PC-3 (cell line): ENCODE measurements at regions not wholly inside any gene's neighbourhood (a gene's known extent, or its start where the extent isn't known, plus 50 kb on each side); places are given as distances from the start of the nearest gene placed in this dataset.

Experiments used
- ATAC-seq: fragments of 200-7000 bp; cut with Tn5 transposase; 2 replicates; pipeline ENCODE4 v1.9.1; 2020; ENCODE audit warnings: mild to moderate bottlenecking, moderate library complexity
- BruUV-seq: library from RNA; stranded (reverse); fragments of 400-500 nt; replicated peaks from 2 replicates; lab custom pipeline; 2021; lab: Mats Ljungman, UMichigan
- CTCF ChIA-PET: fragments of 300-600 bp; sonication (Branson Sonifier 250); formaldehyde crosslinking; loops from one replicate; lab custom pipeline; 2022; ENCODE audit warnings: antibody characterized with exemption; lab: Charles Lee
- POLR2A ChIA-PET: fragments of 300-600 bp; sonication (Branson Sonifier 250); formaldehyde crosslinking; loops from one replicate; lab custom pipeline; 2022; ENCODE audit warnings: antibody characterized with exemption; ENCODE audit not compliant: unreplicated experiment; lab: Charles Lee
- DNase-seq: peaks from one replicate; pipeline ENCODE4 v3.0.0-alpha.2; 2015
- H2AFZ ChIP-seq: fragments of 300-600 bp; sonication (generic); 2 replicates; pipeline ENCODE4 v1.6.0; 2016; ENCODE audit warnings: antibody characterized with exemption, low read length
- H3F3A ChIP-seq: fragments of 300-600 bp; sonication (generic); one replicate; pipeline ENCODE4 v1.6.0; 2017; ENCODE audit warnings: antibody characterized with exemption, low read length, control low read depth, mild to moderate bottlenecking; ENCODE audit not compliant: unreplicated experiment
- H3K27ac ChIP-seq: fragments of 300-600 bp; sonication (generic); 2 replicates; pipeline ENCODE4 v1.5.1; 2016; ENCODE audit warnings: mild to moderate bottlenecking, low read length
- H3K27me3 ChIP-seq: fragments of 300-600 bp; sonication (generic); 2 replicates; pipeline ENCODE4 v1.6.1; 2016; ENCODE audit warnings: low read length, mixed read lengths
- H3K36me3 ChIP-seq: fragments of 300-600 bp; sonication (generic); 2 replicates; pipeline ENCODE4 v1.6.1; 2016; ENCODE audit warnings: low read depth, mixed run types, low read length, mixed read lengths
- H3K4me1 ChIP-seq: fragments of 300-600 bp; sonication (generic); 2 replicates; pipeline ENCODE4 v1.5.1; 2016; ENCODE audit warnings: low read length; ENCODE audit not compliant: insufficient read depth
- H3K4me2 ChIP-seq: fragments of 300-600 bp; sonication (generic); 2 replicates; pipeline ENCODE4 v1.6.0; 2016; ENCODE audit warnings: low read length
- H3K4me3 ChIP-seq: fragments of 300-600 bp; sonication (generic); 2 replicates; pipeline ENCODE4 v1.5.1; 2016; ENCODE audit warnings: mild to moderate bottlenecking, low read length, mixed read lengths
- H3K79me2 ChIP-seq: fragments of 300-600 bp; sonication (generic); 2 replicates; pipeline ENCODE4 v1.6.1; 2017; ENCODE audit warnings: low read length, mixed read lengths
- H3K9ac ChIP-seq: fragments of 300-600 bp; sonication (generic); 2 replicates; pipeline ENCODE4 v1.6.0; 2016; ENCODE audit warnings: mild to moderate bottlenecking, low read length
- H3K9me2 ChIP-seq: fragments of 300-600 bp; sonication (generic); replicated peaks from 2 replicates; pipeline ENCODE4 v1.6.1; 2016; ENCODE audit warnings: mixed run types, low read length, mixed read lengths
- H3K9me3 ChIP-seq: fragments of 300-600 bp; sonication (generic); 2 replicates; pipeline ENCODE4 v1.6.1; 2016; ENCODE audit warnings: low read length, mixed read lengths
- H4K20me1 ChIP-seq: fragments of 300-600 bp; sonication (generic); 2 replicates; pipeline ENCODE4 v1.6.1; 2016; ENCODE audit warnings: low read length, mixed read lengths
- EZH2 ChIP-seq: fragments of 300-600 bp; sonication (generic); IDR thresholded peaks from one replicate; pipeline ENCODE4 v1.6.1; 2017; ENCODE audit warnings: antibody characterized with exemption, mild to moderate bottlenecking, low read length; ENCODE audit not compliant: unreplicated experiment
- EZH2phosphoT487 ChIP-seq: fragments of 300-600 bp; sonication (generic); IDR thresholded peaks from 2 replicates; pipeline ENCODE4 v1.6.1; 2018; ENCODE audit warnings: mild to moderate bottlenecking, antibody characterized with exemption, low read length, borderline replicate concordance
- intact Hi-C: fragments of 100-400 bp; cut with micrococcal nuclease; formaldehyde crosslinking; loops from 2 replicates; pipeline ENCODE4 v1.9.0; 2023
- TF ChIP-seq, protein P1 (sequence below): fragments of 300-600 bp; sonication (generic); conservative IDR thresholded peaks from 2 replicates; pipeline ENCODE4 v1.5.1; 2017; ENCODE audit warnings: antibody characterized with exemption, low read depth, mild to moderate bottlenecking, low read length

DNA sequence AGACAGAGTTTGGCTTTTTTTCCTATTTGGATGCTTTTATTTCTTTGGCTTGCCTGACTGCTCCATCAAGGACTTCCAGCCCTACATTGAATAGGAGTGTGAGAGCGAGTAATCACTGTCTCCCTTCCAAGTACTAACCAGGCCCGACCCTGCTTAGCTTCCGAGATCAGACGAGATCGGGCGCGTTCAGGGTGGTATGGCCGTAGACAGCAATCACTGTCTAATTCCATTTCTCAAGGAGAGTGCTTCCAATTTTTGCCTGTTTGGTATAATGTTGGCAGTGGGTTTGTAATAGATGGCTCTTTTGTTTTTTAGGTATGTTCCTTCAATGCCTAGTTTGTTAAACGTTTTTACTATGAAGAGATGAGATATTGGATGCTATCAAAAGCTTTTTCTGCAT is 125.0 kb upstream of the PEX5L start:
- Histone ChIP-seq H3K9me2 (no peaks in the 10 kb centered on the region), H3K4me2 (no peak overlapping the region), H3K9ac (no peak overlapping the region), H4K20me1 (no peaks in the 10 kb centered on the region), H3K27ac (no peak overlapping the region), H3F3A (no peaks in the 10 kb centered on the region), H3K27me3 (no peaks in the 10 kb centered on the region), H3K4me1 (no peaks in the 10 kb centered on the region), H3K36me3 (no peaks in the 10 kb centered on the region), H3K4me3 (no peak overlapping the region), H3K9me3 (no peaks in the 10 kb centered on the region), H3K79me2 (no peaks in the 10 kb centered on the region), H2AFZ (no peak overlapping the region)
- ATAC-seq (no peak), DNase-seq (no peak)
- POLR2A ChIA-PET = no interaction called here
- no peak for TF ChIP-seq EZH2
- TF ChIP-seq, protein P1, sequence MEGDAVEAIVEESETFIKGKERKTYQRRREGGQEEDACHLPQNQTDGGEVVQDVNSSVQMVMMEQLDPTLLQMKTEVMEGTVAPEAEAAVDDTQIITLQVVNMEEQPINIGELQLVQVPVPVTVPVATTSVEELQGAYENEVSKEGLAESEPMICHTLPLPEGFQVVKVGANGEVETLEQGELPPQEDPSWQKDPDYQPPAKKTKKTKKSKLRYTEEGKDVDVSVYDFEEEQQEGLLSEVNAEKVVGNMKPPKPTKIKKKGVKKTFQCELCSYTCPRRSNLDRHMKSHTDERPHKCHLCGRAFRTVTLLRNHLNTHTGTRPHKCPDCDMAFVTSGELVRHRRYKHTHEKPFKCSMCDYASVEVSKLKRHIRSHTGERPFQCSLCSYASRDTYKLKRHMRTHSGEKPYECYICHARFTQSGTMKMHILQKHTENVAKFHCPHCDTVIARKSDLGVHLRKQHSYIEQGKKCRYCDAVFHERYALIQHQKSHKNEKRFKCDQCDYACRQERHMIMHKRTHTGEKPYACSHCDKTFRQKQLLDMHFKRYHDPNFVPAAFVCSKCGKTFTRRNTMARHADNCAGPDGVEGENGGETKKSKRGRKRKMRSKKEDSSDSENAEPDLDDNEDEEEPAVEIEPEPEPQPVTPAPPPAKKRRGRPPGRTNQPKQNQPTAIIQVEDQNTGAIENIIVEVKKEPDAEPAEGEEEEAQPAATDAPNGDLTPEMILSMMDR = no peak
- TF ChIP-seq EZH2phosphoT487 = no peak
- CTCF ChIA-PET = no interaction called here
- intact Hi-C loops = no loop called here
- no TSS peak for BruUV-seq

DNA sequence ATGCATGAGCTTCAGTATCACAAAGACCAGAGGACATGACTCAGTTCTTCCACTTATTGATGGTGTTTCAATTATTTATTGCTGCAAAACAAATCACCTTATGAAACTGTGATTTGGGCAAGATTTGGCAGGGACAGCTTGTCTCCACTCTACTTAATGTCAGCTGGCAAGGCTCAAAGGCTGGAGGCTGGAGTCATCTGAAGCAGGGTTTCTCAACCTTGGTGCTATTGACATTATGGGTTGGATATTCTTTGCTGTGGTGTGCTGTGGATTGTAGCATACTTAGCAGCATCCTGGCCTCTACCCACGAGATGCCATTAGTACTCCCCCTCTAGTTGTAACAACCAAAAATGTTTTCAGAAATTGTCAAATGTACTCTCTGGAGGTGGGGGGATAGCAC is 138.8 kb upstream of the PEX5L start:
- H3K27me3 ChIP-seq = no peaks in the 10 kb centered on the region
- no peaks in the 10 kb centered on the region for H4K20me1 ChIP-seq
- H3K9me3 ChIP-seq = no peaks in the 10 kb centered on the region
- no peak overlapping the region for H3K27ac ChIP-seq
- H3K4me2 ChIP-seq = no peak overlapping the region
- ChIA-PET CTCF (no interaction called here), POLR2A (no interaction called here)
- H3K36me3 ChIP-seq = no peaks in the 10 kb centered on the region
- no peaks in the 10 kb centered on the region for H3K4me1 ChIP-seq
- no peak for DNase-seq
- H2AFZ ChIP-seq = no peak overlapping the region
- H3K9ac ChIP-seq = no peak overlapping the region
- no peak for ATAC-seq
- BruUV-seq = no TSS peak
- H3F3A ChIP-seq = no peaks in the 10 kb centered on the region
- intact Hi-C loops = no loop called here
- H3K79me2 ChIP-seq = no peaks in the 10 kb centered on the region
- H3K4me3 ChIP-seq = no peak overlapping the region
- no peaks in the 10 kb centered on the region for H3K9me2 ChIP-seq
- TF ChIP-seq, protein P1 = no peak
- TF ChIP-seq EZH2 (no peak), EZH2phosphoT487 (no peak)

DNA sequence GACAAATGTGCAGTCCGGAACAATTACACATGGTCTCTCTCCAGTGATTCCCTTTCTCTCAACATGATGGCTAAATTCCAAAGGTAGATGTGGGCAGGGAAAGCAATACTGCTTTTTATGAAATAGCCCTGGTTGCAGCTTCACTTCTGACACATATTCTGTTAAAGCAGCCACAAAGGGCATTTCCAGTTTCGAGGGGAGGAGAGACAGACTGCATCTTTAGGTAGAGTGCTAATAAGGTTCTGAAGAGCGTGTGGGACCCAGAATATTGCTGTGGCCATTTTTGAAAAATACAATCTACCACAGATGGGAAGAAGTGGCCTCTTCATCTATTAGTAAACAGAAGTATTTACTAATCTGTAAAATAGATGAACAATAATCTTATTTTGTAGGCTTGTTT is 139.3 kb upstream of the PEX5L start:
- no peak overlapping the region for H3K9ac ChIP-seq
- intact Hi-C loops = no loop called here
- ATAC-seq = no peak
- H4K20me1 ChIP-seq = no peaks in the 10 kb centered on the region
- ChIA-PET POLR2A (no interaction called here), CTCF (no interaction called here)
- TF ChIP-seq, protein P1 = no peak
- no peak for TF ChIP-seq EZH2phosphoT487
- no peak for TF ChIP-seq EZH2
- no peak overlapping the region for H3K4me2 ChIP-seq
- no peaks in the 10 kb centered on the region for H3F3A ChIP-seq
- no peaks in the 10 kb centered on the region for H3K36me3 ChIP-seq
- no peak overlapping the region for H3K4me3 ChIP-seq
- no peaks in the 10 kb centered on the region for H3K79me2 ChIP-seq
- H3K9me3 ChIP-seq = no peaks in the 10 kb centered on the region
- H3K27me3 ChIP-seq = no peaks in the 10 kb centered on the region
- H3K4me1 ChIP-seq = no peaks in the 10 kb centered on the region
- H3K9me2 ChIP-seq = no peaks in the 10 kb centered on the region
- DNase-seq = no peak
- no peak overlapping the region for H3K27ac ChIP-seq
- H2AFZ ChIP-seq = no peak overlapping the region
- BruUV-seq = no TSS peak
